GM19467 (cell line): ENCODE measurements at regions not wholly inside any gene's neighbourhood (a gene's known extent, or its start where the extent isn't known, plus 50 kb on each side); places are given as distances from the start of the nearest gene placed in this dataset.
"Not testable (repeated sequence)": the region's sequence is repeated elsewhere in the genome, so short reads cannot be mapped to it uniquely, and the experiment has no call there.

Source experiments
- ATAC-seq: cut with Tn5 transposase; IDR thresholded peaks from one replicate; pipeline ENCODE4 v1.9.1; 2021; ENCODE audit warnings: mild to moderate bottlenecking, moderate library complexity; ENCODE audit not compliant: unreplicated experiment

DNA sequence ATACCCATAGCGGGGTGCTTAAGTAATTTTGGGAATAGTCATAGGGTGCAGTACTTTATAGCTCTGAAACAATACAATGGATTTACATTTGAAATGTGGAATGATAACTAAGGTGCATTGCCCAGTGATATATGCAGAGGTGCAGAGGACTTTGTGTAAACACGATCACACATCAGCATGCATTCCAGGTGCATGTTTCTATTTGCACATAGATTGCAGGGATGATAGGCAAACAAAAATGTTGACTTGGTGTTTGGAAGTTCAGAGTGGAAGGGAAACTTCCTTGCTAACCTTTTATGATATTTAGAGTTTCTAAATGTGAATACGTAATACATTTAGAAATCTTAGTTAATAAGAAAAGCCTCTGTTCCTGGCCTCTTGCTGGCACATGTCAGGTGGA is 941.5 kb downstream of the TUBA3C start:
- not testable (repeated sequence) for ATAC-seq

DNA sequence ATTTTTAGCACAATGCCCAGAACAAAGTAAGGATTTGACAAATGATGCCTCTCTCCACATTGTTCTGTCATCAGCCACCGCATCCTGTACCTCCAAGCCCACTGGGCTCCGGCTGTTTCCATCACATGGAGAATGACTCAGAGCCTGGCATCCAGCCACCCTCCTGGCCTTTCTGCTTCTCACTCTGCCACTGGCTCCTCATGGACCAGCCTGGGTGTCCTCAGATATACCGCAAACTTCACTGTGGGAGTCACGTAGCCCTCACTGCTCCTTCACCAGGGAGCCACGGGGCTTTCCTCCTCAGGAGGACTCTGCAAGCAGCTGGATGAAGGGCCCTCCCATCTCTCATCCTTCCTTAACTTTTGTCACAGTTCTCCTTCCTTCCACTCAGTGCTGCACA is 943.0 kb downstream of the TUBA3C start:
- ATAC-seq: not testable (repeated sequence)

DNA sequence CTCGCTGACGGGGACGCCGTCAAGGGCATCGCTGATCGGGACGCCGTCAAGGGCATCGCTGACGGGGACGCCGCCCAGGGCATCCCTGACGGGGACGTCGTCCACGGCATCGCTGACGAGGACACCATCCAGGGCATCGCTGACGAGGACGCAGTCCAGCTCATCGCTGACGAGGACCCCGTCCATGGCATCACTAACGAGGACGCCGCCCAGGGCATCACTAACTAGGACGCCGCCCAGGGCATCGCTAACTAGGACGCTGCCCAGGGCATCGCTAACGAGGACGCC is 945.2 kb downstream of the TUBA3C start:
- no peak for ATAC-seq

DNA sequence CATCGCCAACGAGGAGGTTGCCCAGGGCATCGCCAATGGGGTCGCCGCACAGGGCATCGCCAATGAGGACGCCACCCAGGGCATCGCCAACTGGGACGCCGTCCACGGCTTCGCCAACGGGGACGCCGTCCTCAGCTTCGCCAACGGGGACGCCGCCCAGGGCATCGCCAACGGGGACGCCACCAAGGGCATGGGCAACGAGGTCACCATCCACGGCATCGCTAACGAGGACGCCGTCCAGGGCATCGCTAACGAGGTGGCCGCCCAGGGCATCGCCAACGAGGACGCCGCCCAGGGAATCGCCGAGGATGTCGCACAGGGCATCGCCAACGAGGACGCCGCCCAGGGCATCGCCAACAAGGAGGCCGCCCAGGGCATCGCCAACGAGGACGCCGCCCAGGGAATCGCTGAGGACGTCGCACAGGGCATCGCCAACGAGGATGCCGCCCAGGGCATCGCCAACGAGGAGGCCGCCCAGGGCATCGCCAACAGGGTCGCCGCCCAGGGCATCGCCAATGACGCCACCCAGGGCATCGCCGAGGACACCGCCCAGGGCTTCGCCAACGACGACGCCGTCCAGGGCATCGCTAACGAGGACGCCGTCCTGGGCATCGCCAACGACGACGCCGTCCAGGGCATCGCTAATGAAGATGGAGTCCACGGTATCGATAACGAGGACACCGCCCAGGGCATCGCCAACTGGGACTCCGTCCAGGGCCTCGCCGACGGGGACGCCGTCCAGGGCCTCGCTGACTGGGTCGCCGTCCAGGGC is 945.7 kb downstream of the TUBA3C start:
- ATAC-seq: no peak

DNA sequence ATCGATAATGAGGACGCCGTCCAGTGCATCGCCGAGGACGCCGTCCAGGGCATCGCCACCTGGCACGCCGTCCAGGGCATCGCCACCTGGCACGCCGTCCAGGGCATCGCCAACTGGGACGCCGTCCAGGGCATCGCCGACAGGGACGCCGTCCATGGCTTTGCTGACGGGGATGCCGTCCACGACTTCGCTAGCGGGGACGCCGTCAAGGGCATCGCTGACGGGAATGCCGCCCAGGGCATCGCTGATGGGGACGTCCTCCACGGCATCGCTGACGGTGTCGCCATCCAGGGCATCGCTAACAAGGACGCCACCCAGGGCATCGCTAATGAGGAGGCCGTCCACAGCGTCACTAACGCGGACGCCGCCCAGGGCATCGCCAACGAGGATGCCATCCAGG is 946.5 kb downstream of the TUBA3C start:
- ATAC-seq: no peak

DNA sequence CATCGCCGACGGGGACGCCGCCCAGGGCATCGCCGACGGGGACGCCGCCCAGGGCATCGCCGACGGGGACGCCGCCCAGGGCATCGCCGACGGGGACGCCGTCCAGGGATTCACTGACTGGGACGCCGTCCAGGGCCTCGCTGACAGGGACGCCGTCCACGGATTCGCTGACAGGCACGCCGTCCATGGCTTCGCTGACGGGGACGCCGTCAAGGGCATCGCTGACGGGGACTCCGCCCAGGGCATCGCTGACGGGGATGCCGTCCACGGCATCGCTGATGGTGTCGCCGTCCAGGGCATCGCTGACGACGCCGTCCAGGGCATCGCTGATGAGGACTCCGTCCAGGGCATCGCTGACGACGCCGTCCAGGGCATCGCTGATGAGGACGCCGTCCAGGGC is 947.2 kb downstream of the TUBA3C start:
- not testable (repeated sequence) for ATAC-seq

DNA sequence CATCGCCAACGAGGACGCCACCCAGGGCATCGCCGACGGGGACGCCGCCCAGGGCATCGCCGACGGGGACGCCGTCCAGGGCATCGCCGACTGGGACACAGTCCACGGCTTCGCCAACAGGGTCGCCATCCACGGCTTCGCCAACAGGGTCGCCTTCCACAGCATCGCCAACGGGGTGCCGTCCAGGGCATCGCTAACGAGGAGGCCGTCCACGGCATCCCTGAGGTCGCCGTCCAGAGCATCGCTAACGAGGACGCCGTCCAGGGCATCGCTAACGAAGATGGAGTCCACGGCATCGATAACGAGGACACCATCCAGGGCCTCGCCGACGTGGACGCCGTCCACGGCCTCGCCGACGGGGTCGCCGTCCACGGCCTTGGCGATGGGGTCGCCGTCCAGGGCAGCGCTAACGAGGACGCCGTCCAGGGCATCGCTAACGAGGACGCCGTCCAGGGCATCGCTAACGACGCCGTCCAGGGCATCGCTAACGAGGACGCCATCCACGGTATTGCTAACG is 947.8 kb downstream of the TUBA3C start:
- no peak for ATAC-seq

DNA sequence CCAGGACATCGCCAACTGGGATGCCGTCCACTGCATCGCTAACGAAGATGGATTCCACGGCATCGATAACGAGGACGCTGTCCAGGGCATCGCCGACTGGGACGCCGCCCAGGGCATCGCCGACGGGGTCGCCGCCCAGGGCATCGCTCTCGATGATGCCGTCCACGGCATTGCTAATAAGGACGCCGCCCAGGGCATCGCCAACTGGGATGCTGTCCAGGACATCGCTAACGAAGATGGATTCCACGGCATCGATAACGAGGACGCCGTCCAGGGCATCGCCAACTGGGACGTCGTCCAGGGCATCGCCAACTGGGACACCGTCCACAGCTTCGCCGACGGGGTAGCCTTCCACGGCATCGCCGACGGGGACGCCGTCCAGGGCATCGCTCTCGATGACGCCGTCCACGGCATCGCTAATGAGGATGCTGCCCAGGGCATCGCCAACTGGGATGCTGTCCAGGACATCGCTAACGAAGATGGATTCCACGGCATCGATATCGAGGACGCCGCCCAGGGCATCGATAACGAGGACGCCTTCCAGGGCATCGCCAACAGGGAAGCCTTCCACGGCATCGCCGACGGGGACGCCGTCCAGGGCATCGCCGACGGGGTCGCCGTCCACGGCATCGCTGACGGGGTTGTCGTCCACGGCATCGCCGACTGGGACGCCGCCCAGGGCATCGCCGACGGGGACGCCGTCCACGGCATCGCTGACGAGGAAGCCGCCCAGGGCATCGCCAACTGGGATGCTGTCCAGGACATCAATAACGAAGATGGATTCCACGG is 948.4 kb downstream of the TUBA3C start:
- ATAC-seq: no peak

DNA sequence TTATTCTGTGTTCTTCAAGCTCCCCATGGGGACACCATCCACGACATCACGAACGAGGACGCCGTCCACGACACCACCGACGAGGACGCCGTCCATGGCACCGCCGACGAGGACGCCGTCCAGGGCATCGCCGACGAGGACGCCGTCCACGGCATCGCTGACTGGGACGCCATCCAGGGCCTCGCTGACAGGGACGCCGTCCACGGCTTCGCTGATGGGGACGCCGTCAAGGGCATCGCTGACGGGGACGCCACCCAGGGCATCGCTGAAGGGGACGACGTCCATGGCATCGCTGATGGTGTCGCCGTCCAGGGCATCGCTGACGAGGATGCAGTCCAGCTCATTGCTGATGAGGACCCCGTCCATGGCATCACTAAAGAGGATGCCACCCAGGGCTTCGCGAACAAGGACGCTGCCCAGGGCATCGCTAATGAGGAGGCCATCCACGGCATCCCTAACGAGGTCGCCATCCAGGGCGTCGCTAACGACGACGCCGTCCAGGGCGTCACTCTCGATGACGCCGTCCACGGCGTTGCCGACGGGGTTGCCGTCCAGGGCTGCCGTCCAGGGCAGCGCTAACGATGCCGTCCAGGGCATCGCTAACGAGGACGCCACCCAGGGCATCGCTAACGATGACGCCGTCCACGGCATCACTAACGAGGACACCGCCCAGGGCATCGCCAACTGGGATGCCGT is 949.2 kb downstream of the TUBA3C start:
- no peak for ATAC-seq

DNA sequence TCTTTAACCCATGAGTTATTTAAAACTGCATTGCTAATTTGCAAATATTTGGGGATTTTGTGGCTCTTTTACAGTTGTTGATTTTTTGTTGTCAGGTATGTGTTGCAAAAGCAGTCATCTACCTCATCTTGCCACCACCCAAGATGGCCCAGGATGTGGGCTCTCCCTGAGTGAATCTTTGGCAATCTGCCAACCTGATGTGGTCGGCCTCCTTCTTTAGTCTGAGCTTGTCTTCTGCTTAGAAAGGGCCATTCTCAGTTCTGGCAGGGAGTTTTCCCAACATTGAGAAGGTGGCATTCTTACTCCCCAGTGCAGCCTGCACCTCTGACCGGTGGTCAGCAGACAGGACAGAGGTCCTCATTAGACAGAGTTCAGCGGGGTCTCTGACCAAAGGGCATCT is 957.2 kb downstream of the TUBA3C start:
- ATAC-seq: not testable (repeated sequence)

DNA sequence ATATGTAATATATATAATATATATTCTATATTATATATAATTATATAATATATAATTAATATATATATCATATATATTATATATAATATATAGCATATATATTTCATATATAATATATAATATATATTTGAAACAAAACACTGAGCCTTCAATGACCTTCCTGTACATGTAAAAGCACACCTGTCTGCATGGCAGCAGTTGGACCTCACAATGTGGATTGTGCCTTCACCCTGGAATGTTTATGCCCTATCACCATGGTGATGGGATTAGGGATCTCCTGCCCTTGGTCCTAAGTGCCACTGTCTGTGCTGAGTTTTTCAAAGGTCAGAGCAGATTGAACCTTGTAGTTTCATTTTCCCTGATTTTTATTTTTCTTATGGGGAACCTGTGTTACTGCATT is 966.9 kb downstream of the TUBA3C start:
- not testable (repeated sequence) for ATAC-seq

DNA sequence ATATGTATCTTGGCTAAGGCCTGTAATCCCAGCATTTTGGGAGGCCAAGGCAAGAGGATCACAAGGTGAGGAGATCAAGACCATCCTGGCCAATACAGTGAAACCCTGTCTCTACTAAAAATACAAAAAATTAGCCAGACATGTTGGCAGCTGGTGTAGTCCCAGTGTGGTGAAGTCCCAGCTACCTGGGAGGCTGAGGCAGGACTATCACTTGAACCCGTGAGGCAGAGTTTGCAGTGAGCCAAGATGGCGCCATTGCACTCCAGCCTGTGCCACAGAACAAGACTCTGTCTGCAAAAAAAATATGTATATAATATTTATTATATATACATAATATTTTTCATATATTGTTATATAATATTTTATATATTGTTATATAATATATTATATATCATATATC is 968.1 kb downstream of the TUBA3C start:
- not testable (repeated sequence) for ATAC-seq

DNA sequence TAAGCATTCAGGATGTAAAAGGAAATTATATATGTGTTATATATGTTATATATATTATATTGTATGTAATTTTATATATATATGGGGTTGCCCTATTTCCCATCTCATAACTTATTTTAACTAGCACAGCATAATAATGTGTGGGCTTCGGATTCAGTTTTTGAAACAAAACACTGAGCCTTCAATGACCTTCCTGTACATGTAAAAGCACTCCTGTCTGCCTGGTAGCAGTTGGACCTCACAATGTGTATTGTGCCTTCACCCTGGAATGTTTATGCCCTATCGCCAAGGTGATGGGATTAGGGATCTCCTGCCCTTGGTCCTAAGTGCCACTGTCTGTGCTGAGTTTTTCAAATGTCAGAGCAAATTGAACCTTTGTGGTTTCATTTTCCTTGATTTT is 968.8 kb downstream of the TUBA3C start:
- no peak for ATAC-seq

DNA sequence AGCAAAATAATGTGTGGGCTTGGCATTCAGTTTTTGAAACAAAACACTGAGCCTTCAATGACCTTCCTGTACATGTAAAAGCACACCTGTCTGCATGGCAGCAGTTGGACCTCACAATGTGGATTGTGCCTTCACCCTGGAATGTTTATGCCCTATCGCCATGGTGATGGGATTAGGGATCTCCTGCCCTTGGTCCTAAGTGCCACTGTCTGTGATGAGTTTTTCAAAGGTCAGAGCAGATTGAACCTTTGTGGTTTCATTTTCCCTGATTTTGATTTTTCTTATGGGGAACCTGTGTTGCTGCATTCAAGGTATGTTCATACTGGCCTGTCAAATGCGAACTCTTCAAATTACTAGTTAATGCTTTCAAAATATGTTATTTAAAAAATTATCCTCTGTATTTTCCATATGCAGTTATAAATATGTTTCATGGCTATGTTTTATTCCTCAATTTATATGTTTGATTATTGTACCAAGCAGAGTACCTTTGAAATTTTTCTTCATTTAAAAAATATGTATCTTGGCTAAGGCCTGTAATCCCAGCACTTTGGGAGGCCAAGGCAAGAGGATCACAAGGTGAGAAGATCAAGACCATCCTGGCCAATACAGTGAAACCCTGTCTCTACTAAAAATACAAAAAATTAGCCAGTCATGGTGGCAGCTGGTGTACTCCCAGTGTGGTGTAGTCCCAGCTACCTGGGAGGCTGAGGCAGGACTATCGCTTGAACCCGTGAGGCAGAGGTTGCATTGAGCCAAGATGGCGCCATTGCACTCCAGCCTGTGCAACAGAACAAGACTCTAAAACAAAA is 969.7 kb downstream of the TUBA3C start:
- ATAC-seq: peak; percentile 75

DNA sequence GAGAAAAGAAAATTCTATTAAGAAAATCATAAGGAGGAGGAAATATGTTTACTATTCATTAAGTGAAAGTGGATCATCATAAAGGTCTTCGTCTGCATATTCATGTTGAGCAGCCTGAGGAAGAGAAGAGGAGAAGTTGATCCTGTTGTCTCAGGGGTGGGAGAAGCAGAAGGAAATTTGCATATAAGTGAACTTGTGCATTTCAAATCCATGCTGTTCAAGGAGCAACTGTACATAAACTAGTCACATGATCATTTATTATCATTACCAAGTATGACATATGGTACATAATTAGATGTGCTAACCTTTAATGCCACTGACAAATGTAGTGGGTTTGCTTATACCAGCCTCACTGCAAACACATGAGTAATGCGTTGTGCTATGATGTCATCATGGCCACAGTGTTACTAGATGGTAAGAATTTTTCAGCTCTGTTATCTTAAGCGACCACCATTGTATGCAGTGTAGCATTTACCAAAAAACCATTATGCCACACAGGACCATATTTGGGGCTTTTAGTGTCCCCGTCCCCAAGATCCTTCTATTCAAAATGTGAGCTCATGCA is 976.9 kb downstream of the TUBA3C start:
- not testable (repeated sequence) for ATAC-seq

DNA sequence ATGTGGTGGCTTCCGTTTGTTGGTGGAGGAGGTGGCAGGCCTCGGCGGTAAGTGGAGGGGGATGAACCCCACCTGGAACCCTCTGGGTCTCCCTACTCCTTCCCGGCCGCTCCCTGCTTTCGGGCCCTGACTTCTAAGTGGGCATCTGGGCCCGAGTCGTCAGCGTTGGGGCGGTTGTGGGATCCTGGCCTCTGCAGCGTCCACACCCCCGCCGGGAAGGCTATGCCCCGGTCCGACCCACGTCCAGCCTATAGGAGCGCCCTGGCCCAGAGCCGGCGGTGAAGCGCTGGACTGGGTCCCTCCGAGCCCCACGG is 986.3 kb downstream of the TUBA3C start:
- ATAC-seq: not testable (repeated sequence)

DNA sequence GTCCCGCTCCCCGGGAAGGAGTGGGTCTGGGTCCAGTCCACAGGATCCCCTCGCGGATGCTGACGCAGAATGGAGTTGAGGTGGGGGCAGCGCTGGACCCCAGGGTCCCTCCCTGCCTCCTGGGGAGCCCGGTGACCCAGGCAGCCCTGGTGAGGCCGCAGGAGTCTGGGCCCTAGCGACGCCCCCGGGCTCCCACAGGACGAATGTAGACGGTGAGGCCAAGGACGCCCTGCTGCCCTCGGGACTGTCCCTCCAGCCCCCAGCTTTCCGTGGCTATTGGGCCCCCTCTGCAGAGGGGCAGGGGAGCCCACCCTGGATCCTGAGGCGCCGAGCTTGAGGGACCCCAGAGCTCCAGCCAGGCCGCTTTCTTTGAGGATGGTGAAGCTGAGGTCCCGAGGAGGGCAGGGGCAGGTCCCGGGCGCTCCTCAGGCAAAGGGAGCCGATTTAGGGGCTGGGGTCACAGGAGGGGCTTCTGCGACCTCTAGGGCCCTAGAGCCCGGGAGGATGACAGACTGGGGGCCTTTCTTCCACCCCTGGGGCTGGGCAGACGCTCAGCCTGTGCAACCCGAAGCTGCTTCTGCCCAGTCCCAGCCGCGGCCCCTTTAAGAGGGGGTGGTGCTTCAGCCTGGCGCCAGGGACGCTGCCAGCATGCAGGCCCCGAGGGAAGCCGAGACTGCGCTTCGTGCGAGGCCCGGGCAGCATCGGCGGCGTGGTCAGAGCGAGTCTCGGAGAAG is 986.8 kb downstream of the TUBA3C start:
- not testable (repeated sequence) for ATAC-seq

DNA sequence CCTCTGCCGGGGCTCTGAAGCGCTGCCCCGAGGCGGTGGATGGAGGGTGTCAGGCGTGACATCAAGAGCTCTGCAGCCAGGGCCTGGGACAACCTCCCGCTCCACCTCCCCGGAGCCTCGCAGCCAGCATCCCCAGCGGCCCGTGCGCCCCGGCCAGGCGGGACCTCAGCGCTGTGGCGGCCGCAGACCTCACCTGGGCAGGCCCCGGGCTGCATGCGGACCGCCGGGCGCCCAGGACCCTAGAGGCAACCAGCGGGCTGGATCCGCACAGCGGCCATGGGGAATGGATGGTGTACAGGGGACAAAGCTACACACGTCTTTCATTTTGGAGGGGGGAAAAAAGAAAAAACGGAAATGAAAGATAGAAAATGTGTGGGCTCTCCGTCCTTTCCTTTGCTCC is 987.5 kb downstream of the TUBA3C start:
- ATAC-seq: not testable (repeated sequence)
